MM.1S (cell line): ENCODE measurements at regions not wholly inside any gene's neighbourhood (a gene's known extent, or its start where the extent isn't known, plus 50 kb on each side); places are given as distances from the start of the nearest gene placed in this dataset.

Source experiments
- DNase-seq: peaks from one replicate; pipeline ENCODE4 v3.0.0-alpha.2; 2015
- H2AFZ ChIP-seq: fragments of 300-600 bp; sonication (generic); 2 replicates; pipeline ENCODE4 v1.6.0; 2016; ENCODE audit warnings: antibody characterized with exemption, low read length
- H3F3A ChIP-seq: fragments of 300-600 bp; sonication (generic); 2 replicates; pipeline ENCODE4 v1.6.1; 2016; ENCODE audit warnings: mild to moderate bottlenecking, antibody characterized with exemption, low read length, moderate library complexity, mixed read lengths; ENCODE audit not compliant: insufficient read depth
- H3K27ac ChIP-seq: fragments of 300-600 bp; sonication (generic); 2 replicates; pipeline ENCODE4 v1.5.1; 2016; ENCODE audit warnings: mild to moderate bottlenecking, low read length
- H3K27me3 ChIP-seq: fragments of 300-600 bp; sonication (generic); replicated peaks from 2 replicates; pipeline ENCODE4 v1.6.0; 2016; ENCODE audit warnings: low read length; ENCODE audit not compliant: insufficient read depth
- H3K36me3 ChIP-seq: fragments of 300-600 bp; sonication (generic); replicated peaks from 2 replicates; pipeline ENCODE4 v1.6.1; 2016; ENCODE audit warnings: mild to moderate bottlenecking, low read length, mixed read lengths; ENCODE audit not compliant: insufficient read depth
- H3K4me1 ChIP-seq: fragments of 300-600 bp; sonication (generic); 2 replicates; pipeline ENCODE4 v1.6.1; 2016; ENCODE audit warnings: low read length, mixed read lengths
- H3K4me2 ChIP-seq: fragments of 300-600 bp; sonication (generic); 2 replicates; pipeline ENCODE4 v1.6.0; 2016; ENCODE audit warnings: low read depth, low read length
- H3K4me3 ChIP-seq: fragments of 300-600 bp; sonication (generic); 2 replicates; pipeline ENCODE4 v1.5.1; 2016; ENCODE audit warnings: low read length, mixed read lengths
- H3K79me2 ChIP-seq: fragments of 300-600 bp; sonication (generic); 2 replicates; pipeline ENCODE4 v1.6.1; 2016; ENCODE audit warnings: mixed run types, low read length, mixed read lengths
- H3K9ac ChIP-seq: fragments of 300-600 bp; sonication (generic); 2 replicates; pipeline ENCODE4 v1.6.1; 2016; ENCODE audit warnings: low read length, mixed read lengths
- H3K9me2 ChIP-seq: fragments of 300-600 bp; sonication (generic); replicated peaks from 2 replicates; pipeline ENCODE4 v1.6.1; 2016; ENCODE audit warnings: mild to moderate bottlenecking, low read length, mixed read lengths; ENCODE audit not compliant: insufficient read depth
- H3K9me3 ChIP-seq: fragments of 300-600 bp; sonication (generic); replicated peaks from 2 replicates; pipeline ENCODE4 v1.6.1; 2016; ENCODE audit warnings: mild to moderate bottlenecking, low read length, mixed read lengths; ENCODE audit not compliant: insufficient read depth
- H4K20me1 ChIP-seq: fragments of 300-600 bp; sonication (generic); 2 replicates; pipeline ENCODE4 v1.6.1; 2016; ENCODE audit warnings: mild to moderate bottlenecking, low read length, moderate library complexity, mixed read lengths; ENCODE audit not compliant: insufficient read depth
- EZH2 ChIP-seq: fragments of 300-600 bp; sonication (generic); optimal IDR thresholded peaks from 2 replicates; pipeline ENCODE3; 2017; ENCODE audit warnings: low read depth, mild to moderate bottlenecking, antibody characterized with exemption, low read length, mixed read lengths
- EZH2phosphoT487 ChIP-seq: fragments of 300-600 bp; sonication (generic); IDR thresholded peaks from 2 replicates; pipeline ENCODE4 v1.6.1; 2018; ENCODE audit warnings: antibody characterized with exemption, low read length
- TF ChIP-seq, protein P1 (sequence below): fragments of 300-600 bp; sonication (generic); IDR thresholded peaks from 2 replicates; pipeline ENCODE4 v1.5.1; 2016; ENCODE audit warnings: antibody characterized with exemption, low read length, mixed read lengths

DNA sequence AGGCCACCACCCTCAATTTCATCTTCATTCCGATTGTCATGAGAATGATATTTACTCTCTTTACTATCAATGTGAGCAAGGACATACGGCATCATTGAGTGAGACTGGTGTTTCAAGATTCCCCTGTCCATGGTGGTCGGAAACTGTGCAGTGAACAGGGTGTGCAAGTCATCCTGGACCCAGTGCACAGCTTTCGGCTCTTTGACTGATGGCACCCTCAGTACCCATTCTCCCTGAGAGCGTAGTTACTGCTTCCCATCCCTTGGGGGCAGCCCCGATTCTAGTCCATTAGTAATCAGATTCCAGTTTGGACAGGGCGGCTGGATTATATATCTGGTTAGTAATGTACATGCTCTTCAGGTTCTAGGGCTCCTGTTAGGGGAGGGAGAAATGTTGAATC lies 61.7 kb upstream of the SUB1 start:
- H2AFZ ChIP-seq = no peak overlapping the region
- H3K9ac ChIP-seq = no peak overlapping the region
- H3K27me3 ChIP-seq = no peaks in the 10 kb centered on the region
- no peaks in the 10 kb centered on the region for H3K9me2 ChIP-seq
- H3F3A ChIP-seq = no peaks in the 10 kb centered on the region
- no peaks in the 10 kb centered on the region for H3K4me1 ChIP-seq
- TF ChIP-seq EZH2phosphoT487 (no peak), EZH2 (no peak)
- TF ChIP-seq, protein P1, sequence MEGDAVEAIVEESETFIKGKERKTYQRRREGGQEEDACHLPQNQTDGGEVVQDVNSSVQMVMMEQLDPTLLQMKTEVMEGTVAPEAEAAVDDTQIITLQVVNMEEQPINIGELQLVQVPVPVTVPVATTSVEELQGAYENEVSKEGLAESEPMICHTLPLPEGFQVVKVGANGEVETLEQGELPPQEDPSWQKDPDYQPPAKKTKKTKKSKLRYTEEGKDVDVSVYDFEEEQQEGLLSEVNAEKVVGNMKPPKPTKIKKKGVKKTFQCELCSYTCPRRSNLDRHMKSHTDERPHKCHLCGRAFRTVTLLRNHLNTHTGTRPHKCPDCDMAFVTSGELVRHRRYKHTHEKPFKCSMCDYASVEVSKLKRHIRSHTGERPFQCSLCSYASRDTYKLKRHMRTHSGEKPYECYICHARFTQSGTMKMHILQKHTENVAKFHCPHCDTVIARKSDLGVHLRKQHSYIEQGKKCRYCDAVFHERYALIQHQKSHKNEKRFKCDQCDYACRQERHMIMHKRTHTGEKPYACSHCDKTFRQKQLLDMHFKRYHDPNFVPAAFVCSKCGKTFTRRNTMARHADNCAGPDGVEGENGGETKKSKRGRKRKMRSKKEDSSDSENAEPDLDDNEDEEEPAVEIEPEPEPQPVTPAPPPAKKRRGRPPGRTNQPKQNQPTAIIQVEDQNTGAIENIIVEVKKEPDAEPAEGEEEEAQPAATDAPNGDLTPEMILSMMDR = peak; percentile 21
- no peak overlapping the region for H3K4me2 ChIP-seq
- no peak overlapping the region for H3K27ac ChIP-seq
- H3K4me3 ChIP-seq = no peak overlapping the region
- H3K9me3 ChIP-seq = no peaks in the 10 kb centered on the region
- no peaks in the 10 kb centered on the region for H3K79me2 ChIP-seq
- no peaks in the 10 kb centered on the region for H4K20me1 ChIP-seq
- no peak for DNase-seq
- no peaks in the 10 kb centered on the region for H3K36me3 ChIP-seq

DNA sequence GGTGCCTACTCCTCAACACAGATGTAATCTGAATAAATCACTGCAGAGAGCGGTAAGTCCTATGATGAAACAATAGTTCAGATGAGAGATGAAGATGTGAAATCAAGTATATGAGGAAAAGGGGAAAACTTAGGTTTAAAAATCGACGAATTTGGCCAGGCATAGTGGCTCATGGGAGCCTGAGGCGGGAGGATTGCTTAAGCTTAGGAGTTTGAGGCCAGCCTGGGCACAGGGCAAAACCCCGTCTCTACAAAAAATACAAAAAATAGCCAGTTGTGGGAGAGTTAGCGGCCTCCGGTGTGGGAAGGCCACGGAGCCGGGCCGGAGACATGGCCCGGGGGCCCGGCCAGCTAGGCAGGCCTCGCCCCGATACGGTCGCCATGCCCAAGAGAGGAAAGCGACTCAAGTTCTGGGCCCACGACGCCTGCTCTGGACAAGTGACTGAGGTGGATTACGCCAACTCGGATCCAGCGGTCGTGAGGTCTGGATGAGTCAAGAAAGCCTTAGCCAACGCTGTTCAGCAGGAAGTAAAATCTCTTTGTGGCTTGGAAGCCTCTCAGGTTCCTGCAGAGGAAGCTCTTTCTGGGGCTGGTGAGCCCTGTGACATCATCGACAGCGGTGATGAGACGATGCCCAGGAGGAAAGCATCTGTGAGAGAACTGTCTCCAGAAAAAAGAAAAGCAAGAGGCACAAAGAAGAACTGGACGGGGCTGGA lies 62.8 kb upstream of the SUB1 start:
- no peak for DNase-seq
- H3K27me3 ChIP-seq = no peaks in the 10 kb centered on the region

DNA sequence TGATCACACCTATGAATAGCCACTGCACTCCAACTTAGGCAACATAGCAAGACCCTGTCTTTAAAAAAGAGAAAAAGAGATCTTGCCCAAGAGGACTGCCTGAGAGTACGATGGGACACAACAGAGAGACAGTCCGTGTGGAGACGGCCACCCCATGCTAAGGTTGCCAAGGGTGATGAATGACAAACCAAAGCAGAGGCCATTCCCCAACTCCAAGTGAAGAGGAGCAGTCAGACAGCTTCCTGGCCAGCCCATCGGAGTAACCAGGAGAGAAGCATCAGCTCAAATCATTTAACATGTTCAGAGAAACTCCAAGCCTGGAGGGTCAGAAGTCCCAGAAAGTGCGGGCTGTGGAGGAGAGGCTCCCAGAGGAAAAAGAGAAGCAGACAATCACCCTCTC lies 63.9 kb upstream of the SUB1 start:
- Histone ChIP-seq H2AFZ (no peak overlapping the region), H3K9me2 (no peaks in the 10 kb centered on the region), H3K4me1 (no peaks in the 10 kb centered on the region), H3K79me2 (no peaks in the 10 kb centered on the region), H3K9ac (no peak overlapping the region), H3K27ac (no peak overlapping the region), H3F3A (no peaks in the 10 kb centered on the region), H3K36me3 (no peaks in the 10 kb centered on the region), H4K20me1 (no peaks in the 10 kb centered on the region), H3K4me3 (no peak overlapping the region), H3K9me3 (no peaks in the 10 kb centered on the region), H3K4me2 (no peak overlapping the region), H3K27me3 (no peaks in the 10 kb centered on the region)
- no peak for DNase-seq
- TF ChIP-seq EZH2phosphoT487 = no peak
- TF ChIP-seq, protein P1 = no peak
- no peak for TF ChIP-seq EZH2

More for the DNA sequence above, 62.8 kb upstream of the SUB1 start:
- TF ChIP-seq, protein P1 = no peak
- TF ChIP-seq EZH2phosphoT487 (no peak), EZH2 (no peak)
- Histone ChIP-seq H3K4me3 (no peak overlapping the region), H3K9me2 (no peaks in the 10 kb centered on the region), H4K20me1 (no peaks in the 10 kb centered on the region), H2AFZ (no peak overlapping the region), H3K27ac (no peak overlapping the region), H3K9ac (no peak overlapping the region), H3F3A (no peaks in the 10 kb centered on the region), H3K79me2 (no peaks in the 10 kb centered on the region), H3K9me3 (no peaks in the 10 kb centered on the region), H3K4me2 (no peak overlapping the region), H3K36me3 (no peaks in the 10 kb centered on the region), H3K4me1 (no peaks in the 10 kb centered on the region)
